SK-N-MC (cell line): ENCODE measurements at regions not wholly inside any gene's neighbourhood (a gene's known extent, or its start where the extent isn't known, plus 50 kb on each side); places are given as distances from the start of the nearest gene placed in this dataset.

Experiments
- EZH2 ChIP-seq: fragments of 200-600 bp; sonication (generic); IDR thresholded peaks from one replicate; pipeline ENCODE4 v1.6.1; 2017; ENCODE audit warnings: antibody characterized with exemption
- POLR2AphosphoS5 ChIP-seq: IDR thresholded peaks from 2 replicates; pipeline ENCODE4 v1.6.1; 2012; ENCODE audit warnings: mild to moderate bottlenecking, low read depth, low read length, borderline replicate concordance

DNA sequence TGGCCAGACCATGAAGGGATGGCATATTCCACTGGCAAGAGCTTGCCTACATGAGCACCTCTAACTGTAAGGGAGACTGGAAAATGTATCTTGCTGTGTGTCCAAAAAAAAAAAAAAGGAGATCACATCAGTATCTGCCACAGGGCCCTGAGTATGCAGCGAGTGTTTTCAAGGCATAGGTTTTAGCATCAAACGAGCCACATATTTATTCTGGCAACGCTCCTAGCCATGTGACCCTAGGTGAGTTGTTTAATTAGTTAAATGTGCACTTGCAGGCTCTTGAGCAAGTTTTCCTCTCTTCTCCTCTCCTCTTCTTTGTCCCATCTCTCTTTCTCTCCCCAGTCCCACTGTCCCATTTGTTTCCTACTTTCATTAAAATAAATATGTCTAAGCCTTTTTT, 428.7 kb upstream of the AKR1E2 start:
- TF ChIP-seq POLR2AphosphoS5 (no peak), EZH2 (no peak)
